ENCODE measurements at regions not wholly inside any gene's neighbourhood (a gene's known extent, or its start where the extent isn't known, plus 50 kb on each side); places are given as distances from the start of the nearest gene placed in this dataset.

- TF ChIP-seq CTCF (IDR thresholded peaks at IDR 0.05): no peak
- no peak for TF ChIP-seq POLR2A (IDR thresholded peaks at IDR 0.05)
Observed at GRCh38 chr2:7891312-7891711, 790.5 kb upstream of the ID2 start.
